H1 (cell line): ENCODE measurements at regions not wholly inside any gene's neighbourhood (a gene's known extent, or its start where the extent isn't known, plus 50 kb on each side); places are given as distances from the start of the nearest gene placed in this dataset.

ENCODE experiments used
- GABPA ChIP-seq: IDR thresholded peaks from 2 replicates; pipeline ENCODE4 v1.6.1; 2011; ENCODE audit warnings: mild to moderate bottlenecking, low read length, moderate library complexity, borderline replicate concordance; ENCODE audit not compliant: insufficient read depth
- TEAD4 ChIP-seq: IDR thresholded peaks from 2 replicates; pipeline ENCODE4 v1.6.1; 2012; ENCODE audit warnings: low read depth, low read length, inconsistent platforms, mixed read lengths

GRCh38 chr7:25750744-25751508, 401.1 kb upstream of the NFE2L3 start (continued):
- no peak for TF ChIP-seq TEAD4
- no peak for TF ChIP-seq GABPA
